AG04450 (cell line): ENCODE measurements at regions not wholly inside any gene's neighbourhood (a gene's known extent, or its start where the extent isn't known, plus 50 kb on each side); places are given as distances from the start of the nearest gene placed in this dataset.

Experiments
- CTCF ChIA-PET: fragments of 300-600, 350-600 bp; formaldehyde crosslinking; extraction: SDS; loops from one replicate; lab custom pipeline; 2022; ENCODE audit warnings: antibody characterized with exemption, inconsistent platforms; lab: Charles Lee
- POLR2A ChIA-PET: fragments of 350-600 bp; formaldehyde crosslinking; extraction: SDS; loops from one replicate; lab custom pipeline; 2021; ENCODE audit warnings: antibody characterized with exemption, inconsistent platforms; lab: Yijun Ruan, JAX
- DNase-seq: peaks from one replicate; pipeline ENCODE4 v3.0.0-alpha.2; 2011; ENCODE audit warnings: low read depth, low spot score
- H3K27ac ChIP-seq: one replicate; pipeline ENCODE4 v1.5.1; 2012; ENCODE audit warnings: low read depth, low read length, control low read depth
- H3K27me3 ChIP-seq: one replicate; pipeline ENCODE4 v1.6.0; 2012; ENCODE audit warnings: low read length; ENCODE audit not compliant: control insufficient read depth, insufficient read depth
- H3K4me3 ChIP-seq: 2 replicates; pipeline ENCODE4 v1.5.1; 2011; ENCODE audit warnings: mild to moderate bottlenecking, low read depth, low read length, control low read depth
- H3K9me3 ChIP-seq: 2 replicates; pipeline ENCODE4 v1.5.1; 2012; ENCODE audit warnings: low read length; ENCODE audit not compliant: control insufficient read depth, insufficient read depth
- TF ChIP-seq, protein P1 (sequence below): IDR thresholded peaks from 2 replicates; pipeline ENCODE4 v1.5.1; 2011; ENCODE audit warnings: low read depth, low read length, control low read depth, inconsistent platforms

DNA sequence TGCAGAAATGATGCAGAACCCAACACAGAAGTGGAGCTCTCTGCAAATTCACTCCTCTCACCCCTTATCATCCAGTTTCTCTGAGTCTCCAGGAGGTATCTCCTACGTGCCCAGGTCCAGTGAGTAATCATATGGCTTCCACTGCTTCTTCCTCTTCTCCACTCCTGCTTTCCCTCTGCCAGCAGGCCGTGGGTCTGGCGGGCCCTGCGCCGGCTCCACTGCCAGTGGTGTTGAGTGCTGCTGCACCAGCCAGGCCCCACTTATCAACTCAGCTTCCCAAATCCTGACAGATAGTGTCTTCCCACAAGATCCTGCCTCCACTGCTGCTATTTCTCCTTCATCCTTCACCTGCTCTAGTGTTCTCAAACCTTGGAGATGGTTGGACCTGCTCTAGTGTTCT, 227.6 kb upstream of the PARD3B start:
- CTCF ChIA-PET, result no interaction called here
- H3K9me3 ChIP-seq, result no peaks in the 10 kb centered on the region
- TF ChIP-seq, protein P1, sequence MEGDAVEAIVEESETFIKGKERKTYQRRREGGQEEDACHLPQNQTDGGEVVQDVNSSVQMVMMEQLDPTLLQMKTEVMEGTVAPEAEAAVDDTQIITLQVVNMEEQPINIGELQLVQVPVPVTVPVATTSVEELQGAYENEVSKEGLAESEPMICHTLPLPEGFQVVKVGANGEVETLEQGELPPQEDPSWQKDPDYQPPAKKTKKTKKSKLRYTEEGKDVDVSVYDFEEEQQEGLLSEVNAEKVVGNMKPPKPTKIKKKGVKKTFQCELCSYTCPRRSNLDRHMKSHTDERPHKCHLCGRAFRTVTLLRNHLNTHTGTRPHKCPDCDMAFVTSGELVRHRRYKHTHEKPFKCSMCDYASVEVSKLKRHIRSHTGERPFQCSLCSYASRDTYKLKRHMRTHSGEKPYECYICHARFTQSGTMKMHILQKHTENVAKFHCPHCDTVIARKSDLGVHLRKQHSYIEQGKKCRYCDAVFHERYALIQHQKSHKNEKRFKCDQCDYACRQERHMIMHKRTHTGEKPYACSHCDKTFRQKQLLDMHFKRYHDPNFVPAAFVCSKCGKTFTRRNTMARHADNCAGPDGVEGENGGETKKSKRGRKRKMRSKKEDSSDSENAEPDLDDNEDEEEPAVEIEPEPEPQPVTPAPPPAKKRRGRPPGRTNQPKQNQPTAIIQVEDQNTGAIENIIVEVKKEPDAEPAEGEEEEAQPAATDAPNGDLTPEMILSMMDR, result no peak
- peaks cover 2% of the 10 kb centered on the region for H3K27me3 ChIP-seq
- no peak for DNase-seq
- POLR2A ChIA-PET, result no interaction called here
- no peak overlapping the region for H3K4me3 ChIP-seq
- H3K27ac ChIP-seq, result no peak overlapping the region

DNA sequence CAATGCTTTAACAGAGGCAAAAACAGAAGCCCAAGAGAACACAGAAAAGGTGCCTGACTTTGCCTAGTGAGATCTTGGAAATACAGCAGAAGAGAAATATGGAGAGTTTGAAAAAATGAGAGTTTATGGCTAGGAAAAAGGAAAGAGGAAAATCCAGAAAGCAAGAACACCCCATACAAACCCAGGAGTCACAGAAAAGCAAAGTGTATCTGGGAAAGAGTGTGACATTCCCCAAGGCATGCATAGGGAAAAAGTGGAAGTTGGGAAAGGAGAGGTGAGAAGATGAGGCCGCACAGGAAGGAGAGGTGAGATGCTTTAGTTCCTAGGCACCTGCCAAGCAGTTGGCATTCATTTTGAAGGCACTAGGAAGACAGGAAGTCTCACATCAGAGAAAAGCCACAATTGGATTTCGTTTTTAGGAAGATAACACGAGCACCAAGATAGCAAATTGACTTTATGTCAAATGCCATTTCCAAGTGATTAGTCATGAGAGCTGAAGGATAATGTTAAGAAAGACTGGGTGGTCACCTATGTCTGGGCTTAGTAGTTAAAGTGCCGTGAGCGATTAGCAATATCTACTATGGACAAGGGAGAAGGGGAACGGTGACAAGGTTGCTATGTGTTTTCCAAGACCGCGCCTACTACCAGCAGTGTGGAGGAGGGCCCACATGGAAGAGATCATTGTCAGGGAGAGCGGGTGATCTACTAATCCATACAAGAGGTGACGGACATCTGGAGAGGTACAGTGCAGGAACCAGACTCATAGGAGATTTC, 224.1 kb upstream of the PARD3B start:
- no peak for DNase-seq
- ChIA-PET CTCF (interaction anchor here (0.7 to 2.1 kb wide), 3 partner anchors 370 to 1066 kb away, joined by 3 to 8 read pairs (median 4); no protein-coding TSS in a partner anchor), POLR2A (no interaction called here)
- H3K4me3 ChIP-seq, result no peak overlapping the region
- H3K27ac ChIP-seq, result no peak overlapping the region
- H3K27me3 ChIP-seq, result no peaks in the 10 kb centered on the region
- TF ChIP-seq, protein P1, result no peak
- H3K9me3 ChIP-seq, result no peaks in the 10 kb centered on the region

DNA sequence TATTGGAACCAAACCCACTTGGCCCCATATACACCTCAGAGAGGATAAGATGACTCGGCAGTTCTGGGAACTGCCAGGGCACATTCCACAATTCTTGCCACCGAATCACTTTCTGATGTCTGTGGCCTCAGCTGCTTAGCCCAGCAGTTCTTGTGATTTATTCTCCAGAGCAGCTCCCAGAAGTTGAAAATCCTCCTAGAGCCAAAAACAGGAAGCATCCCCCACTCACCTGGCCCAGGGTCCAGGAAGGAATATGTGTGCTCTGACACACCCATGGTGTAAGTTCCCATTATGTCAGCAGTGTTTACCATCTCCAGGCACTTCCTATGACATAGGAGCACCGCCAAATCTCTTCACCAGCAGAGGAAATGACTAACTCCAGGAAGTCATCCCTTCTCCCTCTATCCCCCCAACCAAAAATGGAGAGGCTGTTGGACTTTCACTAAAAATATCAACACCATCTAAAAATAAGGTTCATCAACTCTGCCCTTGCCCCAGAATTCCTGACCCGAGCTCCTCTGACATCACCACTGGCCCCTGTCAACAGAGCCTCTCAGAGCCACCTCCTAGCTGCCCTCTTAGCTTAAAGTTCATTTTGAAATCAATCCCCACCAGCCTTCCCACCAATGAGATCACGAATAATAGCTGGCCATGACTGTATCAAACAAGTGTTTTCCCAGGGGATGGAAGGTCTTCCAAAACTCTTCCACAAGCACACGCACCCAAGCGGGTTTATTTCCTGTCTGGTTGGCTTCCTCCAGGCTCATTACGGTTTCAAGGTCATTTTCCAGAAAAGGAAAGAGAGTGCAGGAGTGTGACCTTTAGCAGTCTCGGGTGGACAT, 223.1 kb upstream of the PARD3B start:
- no peaks in the 10 kb centered on the region for H3K9me3 ChIP-seq
- ChIA-PET POLR2A (no interaction called here), CTCF (interaction anchor here (1.1 to 3.3 kb wide), 2 partner anchors 62 to 369 kb away, joined by 4 to 10 read pairs; no protein-coding TSS in a partner anchor)
- TF ChIP-seq, protein P1, result no peak
- no peaks in the 10 kb centered on the region for H3K27me3 ChIP-seq
- no peak for DNase-seq
- no peak overlapping the region for H3K27ac ChIP-seq
- H3K4me3 ChIP-seq, result no peak overlapping the region

DNA sequence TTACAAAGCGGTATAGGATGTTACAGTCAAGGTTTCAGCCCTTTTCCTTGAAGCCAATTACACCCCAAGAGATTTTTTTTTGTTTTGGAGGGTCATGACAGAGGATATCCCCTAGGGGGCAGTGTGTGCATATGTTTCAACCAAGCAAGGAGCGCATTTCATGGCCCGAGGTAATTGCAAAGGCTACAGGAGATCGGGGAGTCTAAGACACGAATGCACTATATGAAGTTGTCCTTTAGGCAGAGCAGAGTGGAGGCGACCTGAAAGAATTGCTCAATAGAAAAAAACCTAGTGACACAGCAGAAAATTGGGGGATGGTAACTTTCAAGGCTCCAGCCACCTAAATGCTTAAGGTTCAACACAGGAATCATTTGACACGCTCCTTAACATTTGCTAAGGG, 219.8 kb upstream of the PARD3B start:
- H3K9me3 ChIP-seq, result no peaks in the 10 kb centered on the region
- CTCF ChIA-PET, result interaction anchor here (1.5 to 2.7 kb wide), 4 partner anchors 359 to 698 kb away, joined by 3 to 24 read pairs (median 8); no protein-coding TSS in a partner anchor
- TF ChIP-seq, protein P1, result peak; percentile 85
- H3K27ac ChIP-seq, result no peak overlapping the region
- no peak overlapping the region for H3K4me3 ChIP-seq
- DNase-seq, result peak; percentile 66
- H3K27me3 ChIP-seq, result no peaks in the 10 kb centered on the region
- POLR2A ChIA-PET, result no interaction called here
